ENCODE measurements at regions not wholly inside any gene's neighbourhood (a gene's known extent, or its start where the extent isn't known, plus 50 kb on each side); places are given as distances from the start of the nearest gene placed in this dataset.

GRCh38 chr1:38628241-38628640 lies 231.3 kb downstream of the RRAGC start:
- Mint-ChIP-seq H3K27me3 (ENCODE audit: unreplicated experiment) (peaks cover 62% of the 10 kb centered on the region), H3K36me3 (ENCODE audit: insufficient read depth, unreplicated experiment) (no peaks in the 10 kb centered on the region), H3K4me3 (ENCODE audit: low read depth, unreplicated experiment) (no peak overlapping the region), H3K4me1 (ENCODE audit: low read depth, unreplicated experiment) (no peaks in the 10 kb centered on the region), H3K27ac (ENCODE audit: unreplicated experiment) (no peak overlapping the region), H3K9me3 (ENCODE audit: low read depth, unreplicated experiment) (no peaks in the 10 kb centered on the region)
- no peak for DNase-seq
- CTCF ChIA-PET: no interaction called here
- BruUV-seq (replicated peaks): no TSS peak
- intact Hi-C loops (cut with micrococcal nuclease; ENCODE audit: unreplicated experiment): no loop called here
- TF ChIP-seq CTCF (IDR thresholded peaks at IDR 0.05; ENCODE audit: unreplicated experiment): no peak

- TF ChIP-seq CTCF (IDR thresholded peaks at IDR 0.05; ENCODE audit: unreplicated experiment): no peak
- H3K27me3 Mint-ChIP-seq (ENCODE audit: unreplicated experiment): peaks cover 62% of the 10 kb centered on the region
- no peak for DNase-seq
- H3K4me3 Mint-ChIP-seq (ENCODE audit: low read depth, unreplicated experiment): no peak overlapping the region
- no peaks in the 10 kb centered on the region for H3K4me1 Mint-ChIP-seq (ENCODE audit: low read depth, unreplicated experiment)
- BruUV-seq (replicated peaks): no TSS peak
- intact Hi-C loops (cut with micrococcal nuclease; ENCODE audit: unreplicated experiment): loop anchor here (2.0 kb wide), 1 partner anchor 75 kb away; no protein-coding TSS in a partner anchor
- CTCF ChIA-PET: no interaction called here
- H3K27ac Mint-ChIP-seq (ENCODE audit: unreplicated experiment): no peak overlapping the region
- no peaks in the 10 kb centered on the region for H3K9me3 Mint-ChIP-seq (ENCODE audit: low read depth, unreplicated experiment)
- no peaks in the 10 kb centered on the region for H3K36me3 Mint-ChIP-seq (ENCODE audit: insufficient read depth, unreplicated experiment)
These were observed 233.6 kb downstream of the RRAGC start for GRCh38 chr1:38625939-38626338.

GRCh38 chr1:38624336-38625039 lies 235.1 kb downstream of the RRAGC start:
- H3K27me3 Mint-ChIP-seq (ENCODE audit: unreplicated experiment): peaks cover 61% of the 10 kb centered on the region
- CTCF ChIA-PET: no interaction called here

GRCh38 chr1:38623529-38623928 lies 236.0 kb downstream of the RRAGC start:
- BruUV-seq (replicated peaks): no TSS peak
- intact Hi-C loops (cut with micrococcal nuclease; ENCODE audit: unreplicated experiment): no loop called here

More at GRCh38 chr1:38624336-38625039, 235.1 kb downstream of the RRAGC start:
- intact Hi-C loops (cut with micrococcal nuclease; ENCODE audit: unreplicated experiment): loop anchor here (2.0 kb wide), 1 partner anchor 74 kb away; no protein-coding TSS in a partner anchor
- no peak for DNase-seq
- TF ChIP-seq CTCF (IDR thresholded peaks at IDR 0.05; ENCODE audit: unreplicated experiment): no peak
- Mint-ChIP-seq H3K4me3 (ENCODE audit: low read depth, unreplicated experiment) (no peak overlapping the region), H3K4me1 (ENCODE audit: low read depth, unreplicated experiment) (no peaks in the 10 kb centered on the region), H3K36me3 (ENCODE audit: insufficient read depth, unreplicated experiment) (no peaks in the 10 kb centered on the region), H3K27ac (ENCODE audit: unreplicated experiment) (no peak overlapping the region), H3K9me3 (ENCODE audit: low read depth, unreplicated experiment) (no peaks in the 10 kb centered on the region)
- BruUV-seq (replicated peaks): no TSS peak

More at GRCh38 chr1:38623529-38623928, 236.0 kb downstream of the RRAGC start:
- H3K9me3 Mint-ChIP-seq (ENCODE audit: low read depth, unreplicated experiment): no peaks in the 10 kb centered on the region
- H3K4me1 Mint-ChIP-seq (ENCODE audit: low read depth, unreplicated experiment): no peaks in the 10 kb centered on the region
- peaks cover 61% of the 10 kb centered on the region for H3K27me3 Mint-ChIP-seq (ENCODE audit: unreplicated experiment)
- no peak overlapping the region for H3K4me3 Mint-ChIP-seq (ENCODE audit: low read depth, unreplicated experiment)
- H3K36me3 Mint-ChIP-seq (ENCODE audit: insufficient read depth, unreplicated experiment): no peaks in the 10 kb centered on the region
- CTCF ChIA-PET: interaction anchor here (0.6 kb wide), 1 partner anchor 15 kb away, joined by 4 read pairs; no protein-coding TSS in a partner anchor
- no peak for TF ChIP-seq CTCF (IDR thresholded peaks at IDR 0.05; ENCODE audit: unreplicated experiment)
- H3K27ac Mint-ChIP-seq (ENCODE audit: unreplicated experiment): no peak overlapping the region
- no peak for DNase-seq

Measured in Calu3 (cell line).